Thymus (tissue), 11 donors: ENCODE measurements at regions not wholly inside any gene's neighbourhood (a gene's known extent, or its start where the extent isn't known, plus 50 kb on each side); places are given as distances from the start of the nearest gene placed in this dataset.

Experiments used
- DNase-seq, 9 donors: peaks; one replicate each; pipeline ENCODE4 v3.0.0-alpha.2; 2013; ENCODE audit warnings: low spot score in 9 of 9, low read depth in 6 of 9, missing footprints in 1 of 9
- H3K27ac ChIP-seq, 2 donors: one replicate each; pipeline ENCODE4 v1.5.1; 2013; ENCODE audit warnings: control low read depth in 1 of 2, low read depth in 1 of 2, low read length in 1 of 2, mild to moderate bottlenecking in 1 of 2, moderate library complexity in 1 of 2
- H3K27me3 ChIP-seq, 2 donors: one replicate each; pipeline ENCODE4 v1.5.1; 2013; ENCODE audit warnings: low read length in 1 of 2; ENCODE audit not compliant: control insufficient read depth in 2 of 2, insufficient read depth in 1 of 2
- H3K36me3 ChIP-seq, 2 donors: one replicate each; pipeline ENCODE4 v1.5.1; 2013; ENCODE audit warnings: low read length in 1 of 2, mild to moderate bottlenecking in 1 of 2, moderate library complexity in 1 of 2; ENCODE audit not compliant: control insufficient read depth in 2 of 2, insufficient read depth in 2 of 2
- H3K4me1 ChIP-seq, 2 donors: one replicate each; pipeline ENCODE4 v1.5.1; 2013; ENCODE audit warnings: low read length in 2 of 2; ENCODE audit not compliant: control insufficient read depth in 2 of 2, insufficient read depth in 2 of 2
- H3K4me3 ChIP-seq, 2 donors: one replicate each; pipeline ENCODE4 v1.5.1; 2013; ENCODE audit warnings: low read length in 2 of 2, control low read depth in 1 of 2, mild to moderate bottlenecking in 1 of 2
- H3K9me3 ChIP-seq, 2 donors: one replicate each; pipeline ENCODE4 v1.5.1; 2013; ENCODE audit warnings: low read length in 1 of 2, mild to moderate bottlenecking in 1 of 2; ENCODE audit not compliant: control insufficient read depth in 2 of 2, insufficient read depth in 1 of 2
- WGBS: extraction: QIAGEN DNeasy Blood & Tissue Kit; methylation state at CpG from one replicate; pipeline ENCODE4 v1.1.7; 2013; 5-methylcytosine and 5-hydroxymethylcytosine counted together
- donor health status: healthy.

DNA sequence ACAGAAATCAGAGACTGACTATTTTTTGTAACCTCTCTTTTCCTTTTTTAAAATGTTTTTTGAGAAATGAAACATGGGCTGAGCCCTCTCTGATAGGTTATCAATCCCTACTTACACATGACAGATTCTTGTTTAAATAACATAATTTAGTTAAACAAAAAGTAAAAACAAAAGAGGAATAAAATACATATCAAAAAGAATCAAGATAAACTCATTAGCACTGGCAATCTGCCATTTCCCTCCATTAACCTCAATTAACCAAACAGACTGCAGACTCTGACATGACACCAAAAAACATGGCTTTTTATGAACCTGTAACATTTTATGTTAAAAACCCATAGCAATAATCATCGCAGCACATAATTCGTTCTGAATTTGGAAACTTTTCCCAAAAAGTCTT lies 284.4 kb upstream of the MTNR1B start:
- no peaks in the 10 kb centered on the region for H3K27me3 ChIP-seq
- H3K4me3 ChIP-seq: no peak overlapping the region
- 95% methylated on average over 2 of the region's 2 CpGs for WGBS
- no peak overlapping the region for H3K27ac ChIP-seq
- no peaks in the 10 kb centered on the region for H3K4me1 ChIP-seq
- H3K36me3 ChIP-seq: no peaks in the 10 kb centered on the region
- no peak for DNase-seq
- H3K9me3 ChIP-seq: no peaks in the 10 kb centered on the region

DNA sequence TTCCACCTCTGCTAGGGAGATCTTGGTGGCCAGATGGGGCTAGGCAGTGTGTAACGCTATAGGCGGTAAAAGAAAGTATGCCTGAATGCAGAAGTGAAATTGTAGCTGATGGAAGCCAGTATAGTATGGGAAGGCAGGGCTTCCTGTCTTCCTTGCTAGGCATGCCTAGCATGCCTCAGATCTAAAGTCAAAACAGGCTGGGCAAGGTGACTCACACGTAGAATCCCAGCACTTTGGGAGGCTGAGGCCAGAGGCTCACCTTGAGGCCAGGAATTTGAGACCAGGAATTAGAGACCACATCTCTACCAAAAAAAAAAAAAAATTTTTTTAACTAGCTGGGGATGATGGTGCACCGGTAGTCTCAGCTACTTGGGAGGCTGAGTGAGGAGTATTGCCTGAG lies 281.7 kb upstream of the MTNR1B start:
- Histone ChIP-seq H3K4me3 (no peak overlapping the region), H3K4me1 (no peaks in the 10 kb centered on the region), H3K27ac (no peak overlapping the region), H3K27me3 (no peaks in the 10 kb centered on the region), H3K36me3 (no peaks in the 10 kb centered on the region), H3K9me3 (no peaks in the 10 kb centered on the region)
- no peak for DNase-seq
- 93% methylated on average over 4 of the region's 4 CpGs for WGBS

GRCh38 chr11:92688416-92688815 lies 281.0 kb upstream of the MTNR1B start:
- H3K9me3 ChIP-seq: no peaks in the 10 kb centered on the region
- no peak for DNase-seq
- WGBS: 100% methylated on average over 1 of the region's 1 CpG
- H3K4me3 ChIP-seq: no peak overlapping the region
- no peak overlapping the region for H3K27ac ChIP-seq
- no peaks in the 10 kb centered on the region for H3K36me3 ChIP-seq
- H3K27me3 ChIP-seq: no peaks in the 10 kb centered on the region
- no peaks in the 10 kb centered on the region for H3K4me1 ChIP-seq

DNA sequence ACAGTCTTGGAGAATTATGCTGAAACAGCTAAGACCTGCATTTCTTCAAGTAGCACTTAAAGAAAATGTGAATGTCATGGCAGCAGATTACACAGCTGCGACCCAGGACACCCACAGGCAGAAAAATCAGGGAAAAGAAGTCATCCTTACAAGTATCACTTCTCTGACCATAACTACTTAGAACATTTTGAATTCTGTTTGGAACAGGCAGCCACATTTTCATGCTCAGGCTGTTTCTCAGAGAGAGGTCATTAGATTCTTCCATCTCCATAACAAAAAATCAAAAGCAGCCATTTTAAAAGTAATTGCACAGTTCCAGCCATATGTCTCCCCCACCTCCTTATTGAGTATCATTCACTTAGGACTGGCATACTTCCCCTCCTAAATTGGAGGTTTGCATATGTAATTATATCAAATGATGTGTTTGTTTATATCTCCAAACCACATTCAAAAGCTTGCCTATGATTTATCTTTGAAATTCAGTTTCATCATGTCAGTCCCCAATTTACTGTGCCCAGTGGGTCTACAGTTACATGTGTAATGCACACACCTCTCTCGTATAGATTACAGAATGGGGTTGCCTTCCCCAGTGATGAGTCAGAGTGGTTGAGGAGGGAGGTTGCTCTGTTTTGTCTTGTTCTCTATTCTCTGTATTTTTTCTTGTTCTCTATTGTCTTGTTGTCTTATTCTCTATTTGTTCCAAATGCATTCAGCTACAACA lies 276.5 kb upstream of the MTNR1B start:
- Histone ChIP-seq H3K4me3 (no peak overlapping the region), H3K27me3 (no peaks in the 10 kb centered on the region), H3K9me3 (no peaks in the 10 kb centered on the region), H3K27ac (no peak overlapping the region), H3K36me3 (no peaks in the 10 kb centered on the region), H3K4me1 (no peaks in the 10 kb centered on the region)
- WGBS: 89% methylated on average over 2 of the region's 2 CpGs
- DNase-seq: no peak

DNA sequence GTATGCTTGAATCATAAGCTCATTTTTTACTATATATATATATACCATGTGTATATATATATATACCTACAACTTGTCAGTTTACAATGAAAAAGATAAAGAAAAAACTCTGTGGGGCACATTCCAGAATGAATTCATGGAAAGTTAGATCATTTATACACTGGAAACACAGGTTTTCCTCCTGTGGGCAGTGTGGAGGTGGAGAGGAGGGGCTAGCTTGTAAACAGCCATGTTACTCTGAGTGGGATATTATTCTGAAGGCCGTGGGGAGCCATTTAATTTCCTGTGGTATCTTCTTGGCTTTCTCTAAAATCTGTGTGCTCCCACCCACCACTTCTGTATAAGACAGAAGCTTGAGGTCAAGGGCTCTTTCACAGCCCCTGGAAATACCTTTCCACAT lies 273.4 kb upstream of the MTNR1B start:
- 93% methylated on average over 1 of the region's 1 CpG for WGBS
- no peak overlapping the region for H3K27ac ChIP-seq
- no peaks in the 10 kb centered on the region for H3K9me3 ChIP-seq
- DNase-seq: no peak
- no peaks in the 10 kb centered on the region for H3K27me3 ChIP-seq
- H3K4me3 ChIP-seq: no peak overlapping the region
- no peaks in the 10 kb centered on the region for H3K4me1 ChIP-seq
- H3K36me3 ChIP-seq: no peaks in the 10 kb centered on the region

- Histone ChIP-seq H3K4me3 (no peak overlapping the region), H3K9me3 (no peaks in the 10 kb centered on the region), H3K27me3 (no peaks in the 10 kb centered on the region), H3K27ac (no peak overlapping the region), H3K4me1 (no peaks in the 10 kb centered on the region), H3K36me3 (no peaks in the 10 kb centered on the region)
- DNase-seq: no peak
- WGBS: 76% methylated on average over 11 of the region's 11 CpGs
These were observed 271.8 kb upstream of the MTNR1B start for GRCh38 chr11:92697461-92698312.

DNA sequence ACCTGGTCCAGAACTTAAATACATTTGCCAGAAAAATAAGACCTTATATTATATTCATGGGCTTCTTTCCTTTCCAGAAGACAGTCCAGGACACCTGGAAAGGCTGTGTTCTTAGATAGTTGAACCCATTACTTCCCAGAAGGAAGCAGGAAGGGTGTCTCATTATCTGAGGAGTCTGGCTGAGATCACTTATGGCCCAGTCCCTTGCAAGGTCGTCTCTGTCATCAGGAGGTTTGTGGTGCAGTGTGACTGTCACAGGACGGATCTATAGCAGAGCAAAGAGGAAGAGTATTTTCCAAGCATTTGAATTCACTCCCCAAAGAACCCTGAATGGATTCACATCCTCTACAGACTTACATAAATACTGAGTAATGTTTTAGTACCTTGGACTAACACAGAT lies 270.7 kb upstream of the MTNR1B start:
- Histone ChIP-seq H3K4me1 (no peaks in the 10 kb centered on the region), H3K27me3 (no peaks in the 10 kb centered on the region), H3K9me3 (no peaks in the 10 kb centered on the region), H3K4me3 (no peak overlapping the region), H3K36me3 (no peaks in the 10 kb centered on the region), H3K27ac (no peak overlapping the region)
- DNase-seq: no peak
- WGBS: 88% methylated on average over 2 of the region's 2 CpGs

GRCh38 chr11:92702037-92702804 lies 267.2 kb upstream of the MTNR1B start:
- Histone ChIP-seq H3K9me3 (peaks cover 0 to 6% of the 10 kb centered on the region in 2 donors), H3K4me3 (no peak overlapping the region), H3K36me3 (no peaks in the 10 kb centered on the region), H3K27ac (no peak overlapping the region), H3K27me3 (no peaks in the 10 kb centered on the region), H3K4me1 (no peaks in the 10 kb centered on the region)
- WGBS: 94% methylated on average over 8 of the region's 8 CpGs
- no peak for DNase-seq
